SK-N-MC (cell line): ENCODE measurements at regions not wholly inside any gene's neighbourhood (a gene's known extent, or its start where the extent isn't known, plus 50 kb on each side); places are given as distances from the start of the nearest gene placed in this dataset.

ENCODE experiments used
- EZH2 ChIP-seq: fragments of 200-600 bp; sonication (generic); IDR thresholded peaks from one replicate; pipeline ENCODE4 v1.6.1; 2017; ENCODE audit warnings: antibody characterized with exemption
- FOXP2 ChIP-seq: optimal IDR thresholded peaks from 2 replicates; pipeline ENCODE3; 2011; ENCODE audit warnings: mild to moderate bottlenecking, moderate library complexity; ENCODE audit not compliant: insufficient read depth; ENCODE audit errors: extremely low read length, control extremely low read depth
- POLR2AphosphoS5 ChIP-seq: IDR thresholded peaks from 2 replicates; pipeline ENCODE4 v1.6.1; 2012; ENCODE audit warnings: mild to moderate bottlenecking, low read depth, low read length, borderline replicate concordance

DNA sequence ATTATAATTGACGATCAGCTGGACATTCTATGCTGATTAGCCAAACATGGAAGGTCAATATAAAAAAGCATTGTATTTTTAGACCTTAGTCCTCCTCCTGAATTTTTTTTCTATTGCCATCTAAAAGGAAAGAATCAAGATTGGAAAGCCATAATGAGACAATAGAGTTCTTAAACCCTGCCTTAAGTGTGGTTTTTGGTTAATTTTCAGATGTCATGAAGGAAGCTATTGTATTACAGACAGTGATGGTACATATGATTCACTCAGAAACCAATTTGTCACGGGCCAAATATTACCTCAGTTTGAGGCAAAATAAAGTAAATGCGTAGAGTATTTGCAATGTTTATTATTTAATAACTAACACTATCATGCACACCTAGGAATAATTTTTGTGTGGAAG lies 1164.0 kb upstream of the RAG2 start:
- TF ChIP-seq POLR2AphosphoS5, result no peak
- no peak for TF ChIP-seq EZH2
- no peak for TF ChIP-seq FOXP2
